Activated CD4-positive, CD25-positive, alpha-beta regulatory T cell treated with anti-CD3 and anti-CD28 coated beads, Interleukin-2, amount 50 U/mL, for 16 hours (primary cell): ENCODE measurements at regions not wholly inside any gene's neighbourhood (a gene's known extent, or its start where the extent isn't known, plus 50 kb on each side); places are given as distances from the start of the nearest gene placed in this dataset.
"Not testable (repeated sequence)": the region's sequence is repeated elsewhere in the genome, so short reads cannot be mapped to it uniquely, and the experiment has no call there.

Experiments
- DNase-seq: peaks from one replicate; pipeline ENCODE4 v3.0.0-alpha.2; 2020; ENCODE audit warnings: low read depth, low spot score

GRCh38 chr7:70846208-70846607, 285.7 kb upstream of the GALNT17 start:
- DNase-seq, result no peak

GRCh38 chr7:70849580-70850235, 282.2 kb upstream of the GALNT17 start:
- no peak for DNase-seq

GRCh38 chr7:70855373-70855772, 276.6 kb upstream of the GALNT17 start:
- no peak for DNase-seq

- peak; percentile 7 for DNase-seq
Observed at GRCh38 chr7:70856901-70857630, 274.9 kb upstream of the GALNT17 start.

GRCh38 chr7:70857793-70858545, 274.0 kb upstream of the GALNT17 start:
- no peak for DNase-seq

GRCh38 chr7:70867513-70867912, 264.4 kb upstream of the GALNT17 start:
- DNase-seq, result no peak

GRCh38 chr7:70870349-70870748, 261.6 kb upstream of the GALNT17 start:
- no peak for DNase-seq

GRCh38 chr7:70872188-70872587, 259.8 kb upstream of the GALNT17 start:
- DNase-seq, result no peak

- DNase-seq, result no peak
Observed at GRCh38 chr7:70881167-70881847, 250.6 kb upstream of the GALNT17 start.

GRCh38 chr7:70883750-70884439, 248.0 kb upstream of the GALNT17 start:
- no peak for DNase-seq

GRCh38 chr7:70884440-70884764, 247.5 kb upstream of the GALNT17 start:
- DNase-seq, result no peak

GRCh38 chr7:70884809-70885208, 247.1 kb upstream of the GALNT17 start:
- no peak for DNase-seq

- no peak for DNase-seq
Observed at GRCh38 chr7:70886547-70886946, 245.4 kb upstream of the GALNT17 start.

- DNase-seq, result no peak
Observed at GRCh38 chr7:70887186-70887585, 244.8 kb upstream of the GALNT17 start.

- DNase-seq, result no peak
Observed at GRCh38 chr7:70890147-70890969, 241.6 kb upstream of the GALNT17 start.

GRCh38 chr7:70893422-70893821, 238.5 kb upstream of the GALNT17 start:
- no peak for DNase-seq

GRCh38 chr7:70893971-70894715, 237.8 kb upstream of the GALNT17 start:
- DNase-seq, result no peak

GRCh38 chr7:70894799-70895198, 237.1 kb upstream of the GALNT17 start:
- DNase-seq, result no peak

GRCh38 chr7:70895337-70896200, 236.4 kb upstream of the GALNT17 start:
- DNase-seq, result not testable (repeated sequence)
